Smooth muscle cell (in vitro differentiated cells): ENCODE measurements at regions not wholly inside any gene's neighbourhood (a gene's known extent, or its start where the extent isn't known, plus 50 kb on each side); places are given as distances from the start of the nearest gene placed in this dataset.

Experiments
- DNase-seq: peaks from one replicate; lab custom pipeline; 2025; ENCODE audit not compliant: unreplicated experiment; lab: John Stamatoyannopoulos, UW
- H2AFZ ChIP-seq: fragments of 200-600 bp; sonication (generic); 2 replicates; pipeline ENCODE4 v1.6.0; 2016; ENCODE audit warnings: antibody characterized with exemption, low read depth, mild to moderate bottlenecking
- H3F3A ChIP-seq: fragments of 200-600 bp; sonication (generic); 2 replicates; pipeline ENCODE4 v1.6.0; 2017; ENCODE audit warnings: antibody characterized with exemption, low read depth
- H3K27ac ChIP-seq: fragments of 200-600 bp; sonication (generic); 2 replicates; pipeline ENCODE4 v1.5.1; 2016; ENCODE audit warnings: low read depth, mild to moderate bottlenecking
- H3K27me3 ChIP-seq: fragments of 200-600 bp; sonication (generic); 2 replicates; pipeline ENCODE4 v1.6.1; 2016; ENCODE audit warnings: low read depth, mild to moderate bottlenecking
- H3K36me3 ChIP-seq: fragments of 200-600 bp; sonication (generic); 2 replicates; pipeline ENCODE4 v1.5.1; 2016; ENCODE audit warnings: low read depth
- H3K4me1 ChIP-seq: fragments of 200-600 bp; sonication (generic); 2 replicates; pipeline ENCODE4 v1.5.1; 2016; ENCODE audit warnings: low read depth
- H3K4me2 ChIP-seq: fragments of 200-600 bp; sonication (generic); 2 replicates; pipeline ENCODE4 v1.6.0; 2016; ENCODE audit warnings: mild to moderate bottlenecking
- H3K4me3 ChIP-seq: fragments of 200-600 bp; sonication (generic); 2 replicates; pipeline ENCODE4 v1.5.1; 2016; ENCODE audit warnings: mild to moderate bottlenecking
- H3K79me2 ChIP-seq: fragments of 200-600 bp; sonication (generic); 2 replicates; pipeline ENCODE4 v1.6.0; 2016; ENCODE audit warnings: low read depth, mild to moderate bottlenecking
- H3K9ac ChIP-seq: fragments of 200-600 bp; sonication (generic); 2 replicates; pipeline ENCODE4 v1.6.0; 2016; ENCODE audit warnings: low read depth
- H3K9me3 ChIP-seq: fragments of 200-600 bp; sonication (generic); replicated peaks from 2 replicates; pipeline ENCODE4 v1.5.1; 2016; ENCODE audit warnings: low read depth
- H4K20me1 ChIP-seq: fragments of 200-600 bp; sonication (generic); 2 replicates; pipeline ENCODE4 v1.6.0; 2016; ENCODE audit warnings: low read depth
- CTCF ChIP-seq: fragments of 200-600 bp; sonication (generic); IDR thresholded peaks from 2 replicates; pipeline ENCODE4 v1.5.1; 2017; ENCODE audit warnings: borderline replicate concordance, mild to moderate bottlenecking, antibody characterized with exemption; ENCODE audit not compliant: insufficient read depth, poor library complexity, severe bottlenecking
- WGBS: methylation state at CpG from one replicate; pipeline ENCODE4 v1.1.7; 2016; ENCODE audit warnings: low lambda C conversion rate; 5-methylcytosine and 5-hydroxymethylcytosine counted together

GRCh38 chr6:156420172-156420993 is 356.8 kb upstream of the ARID1B start:
- Histone ChIP-seq H2AFZ (peak overlapping the region; percentile 3), H3K36me3 (no peaks in the 10 kb centered on the region), H3K9ac (no peak overlapping the region), H3K27me3 (no peaks in the 10 kb centered on the region), H3K9me3 (no peaks in the 10 kb centered on the region), H3K4me1 (no peaks in the 10 kb centered on the region), H3K27ac (peak overlapping the region; percentile 62), H3K79me2 (no peaks in the 10 kb centered on the region), H3K4me2 (peak overlapping the region; percentile 22), H3K4me3 (no peak overlapping the region), H3F3A (peaks cover 3% of the 10 kb centered on the region), H4K20me1 (no peaks in the 10 kb centered on the region)
- TF ChIP-seq CTCF: no peak
- no peak for DNase-seq
- 58% methylated on average over 5 of the region's 5 CpGs for WGBS

GRCh38 chr6:156419594-156419993 is 357.6 kb upstream of the ARID1B start:
- TF ChIP-seq CTCF: no peak
- Histone ChIP-seq H3K4me3 (no peak overlapping the region), H3K9me3 (no peaks in the 10 kb centered on the region), H3K36me3 (no peaks in the 10 kb centered on the region), H2AFZ (no peak overlapping the region), H3K79me2 (no peaks in the 10 kb centered on the region), H3K9ac (no peak overlapping the region), H3F3A (peaks cover 3% of the 10 kb centered on the region), H3K4me2 (peak overlapping the region; percentile 22), H3K27me3 (no peaks in the 10 kb centered on the region), H3K27ac (no peak overlapping the region), H4K20me1 (no peaks in the 10 kb centered on the region), H3K4me1 (no peaks in the 10 kb centered on the region)
- no peak for DNase-seq
- WGBS: 87% methylated on average over 2 of the region's 2 CpGs

GRCh38 chr6:156418253-156418652 is 358.9 kb upstream of the ARID1B start:
- peaks cover 3% of the 10 kb centered on the region for H3F3A ChIP-seq
- no peaks in the 10 kb centered on the region for H3K79me2 ChIP-seq
- no peak overlapping the region for H2AFZ ChIP-seq
- H3K36me3 ChIP-seq: no peaks in the 10 kb centered on the region
- no peaks in the 10 kb centered on the region for H4K20me1 ChIP-seq
- DNase-seq: no peak
- H3K27me3 ChIP-seq: no peaks in the 10 kb centered on the region
- no peaks in the 10 kb centered on the region for H3K4me1 ChIP-seq
- no peak overlapping the region for H3K4me3 ChIP-seq
- no peak overlapping the region for H3K9ac ChIP-seq
- WGBS: 93% methylated on average over 1 of the region's 1 CpG
- H3K9me3 ChIP-seq: no peaks in the 10 kb centered on the region
- H3K27ac ChIP-seq: no peak overlapping the region
- H3K4me2 ChIP-seq: no peak overlapping the region
- no peak for TF ChIP-seq CTCF

- no peak for DNase-seq
- Histone ChIP-seq H3K27me3 (no peaks in the 10 kb centered on the region), H3K79me2 (no peaks in the 10 kb centered on the region), H4K20me1 (no peaks in the 10 kb centered on the region), H3K9me3 (no peaks in the 10 kb centered on the region), H3F3A (peaks cover 3% of the 10 kb centered on the region), H3K4me3 (no peak overlapping the region), H3K9ac (no peak overlapping the region), H3K4me2 (no peak overlapping the region), H3K27ac (no peak overlapping the region), H2AFZ (no peak overlapping the region), H3K4me1 (no peaks in the 10 kb centered on the region), H3K36me3 (no peaks in the 10 kb centered on the region)
- WGBS: 92% methylated on average over 1 of the region's 1 CpG
- TF ChIP-seq CTCF: no peak
Observed at GRCh38 chr6:156416391-156416790, 360.8 kb upstream of the ARID1B start.
